Spinal cord (tissue), 9 donors: ENCODE measurements at regions not wholly inside any gene's neighbourhood (a gene's known extent, or its start where the extent isn't known, plus 50 kb on each side); places are given as distances from the start of the nearest gene placed in this dataset.
"Not testable (repeated sequence)": the region's sequence is repeated elsewhere in the genome, so short reads cannot be mapped to it uniquely, and the experiment has no call there.

ENCODE experiments used
- DNase-seq, 6 donors: peaks; one replicate each; pipeline versions ENCODE4 v3.0.0 to v3.0.0-alpha.2; 2013 to 2015; ENCODE audit warnings: low spot score in 6 of 6, low read depth in 4 of 6
- H3K27ac ChIP-seq: one replicate; pipeline ENCODE4 v1.5.1; 2013; ENCODE audit warnings: low read depth, low read length, control low read depth
- H3K27me3 ChIP-seq: one replicate; pipeline ENCODE4 v1.6.1; 2013; ENCODE audit warnings: low read length; ENCODE audit not compliant: control insufficient read depth, insufficient read depth
- H3K36me3 ChIP-seq: one replicate; pipeline ENCODE4 v1.6.1; 2013; ENCODE audit warnings: low read length; ENCODE audit not compliant: control insufficient read depth, insufficient read depth
- H3K4me1 ChIP-seq: one replicate; pipeline ENCODE4 v1.6.1; 2013; ENCODE audit warnings: low read length; ENCODE audit not compliant: control insufficient read depth, insufficient read depth
- H3K4me3 ChIP-seq: one replicate; pipeline ENCODE4 v1.5.1; 2013; ENCODE audit warnings: low read depth, low read length, control low read depth
- H3K9me3 ChIP-seq: one replicate; pipeline ENCODE4 v1.6.1; 2013; ENCODE audit warnings: low read length; ENCODE audit not compliant: control insufficient read depth, insufficient read depth
- WGBS: methylation state at CpG from one replicate; pipeline ENCODE4 v1.1.5; 2013; ENCODE audit warnings: missing lambda C conversion rate; ENCODE audit not compliant: insufficient coverage; 5-methylcytosine and 5-hydroxymethylcytosine counted together
- donor health status: healthy.

- 94% methylated on average over 2 of the region's 4 CpGs for WGBS
- no peak overlapping the region for H3K27ac ChIP-seq
- no peaks in the 10 kb centered on the region for H3K36me3 ChIP-seq
- H3K9me3 ChIP-seq = no peaks in the 10 kb centered on the region
- no peak for DNase-seq
- no peaks in the 10 kb centered on the region for H3K27me3 ChIP-seq
- H3K4me1 ChIP-seq = peaks cover 5% of the 10 kb centered on the region
- no peak overlapping the region for H3K4me3 ChIP-seq
These were observed 341.6 kb downstream of the QKI start for GRCh38 chr6:163756079-163756478.

GRCh38 chr6:163754866-163755265 lies 340.3 kb downstream of the QKI start:
- 84% methylated on average over 5 of the region's 5 CpGs for WGBS
- Histone ChIP-seq H3K4me3 (no peak overlapping the region), H3K9me3 (no peaks in the 10 kb centered on the region), H3K27ac (no peak overlapping the region), H3K36me3 (no peaks in the 10 kb centered on the region), H3K4me1 (peaks cover 16% of the 10 kb centered on the region), H3K27me3 (no peaks in the 10 kb centered on the region)
- no peak for DNase-seq

- H3K9me3 ChIP-seq = no peaks in the 10 kb centered on the region
- no peak overlapping the region for H3K4me3 ChIP-seq
- DNase-seq = no peak
- no peak overlapping the region for H3K27ac ChIP-seq
- 73% methylated on average over 2 of the region's 2 CpGs for WGBS
- H3K36me3 ChIP-seq = no peaks in the 10 kb centered on the region
- H3K4me1 ChIP-seq = peaks cover 23% of the 10 kb centered on the region
- no peaks in the 10 kb centered on the region for H3K27me3 ChIP-seq
These were observed 338.9 kb downstream of the QKI start for GRCh38 chr6:163753430-163753829.

GRCh38 chr6:163752446-163752845 lies 337.9 kb downstream of the QKI start:
- no peak for DNase-seq
- no peaks in the 10 kb centered on the region for H3K36me3 ChIP-seq
- no peak overlapping the region for H3K4me3 ChIP-seq
- no peaks in the 10 kb centered on the region for H3K9me3 ChIP-seq
- no peaks in the 10 kb centered on the region for H3K27me3 ChIP-seq
- no peak overlapping the region for H3K27ac ChIP-seq
- 94% methylated on average over 12 of the region's 13 CpGs for WGBS
- H3K4me1 ChIP-seq = peaks cover 23% of the 10 kb centered on the region

GRCh38 chr6:163751032-163751525 lies 336.6 kb downstream of the QKI start:
- H3K27me3 ChIP-seq = no peaks in the 10 kb centered on the region

GRCh38 chr6:163750431-163751031 lies 336.0 kb downstream of the QKI start:
- Histone ChIP-seq H3K4me3 (no peak overlapping the region), H3K27me3 (no peaks in the 10 kb centered on the region), H3K9me3 (no peaks in the 10 kb centered on the region), H3K27ac (no peak overlapping the region), H3K36me3 (no peaks in the 10 kb centered on the region), H3K4me1 (peaks cover 30% of the 10 kb centered on the region)
- 60% methylated on average over 16 of the region's 22 CpGs for WGBS
- DNase-seq = peak in 1 of 6 donors; percentile 85

More at GRCh38 chr6:163751032-163751525, 336.6 kb downstream of the QKI start:
- Histone ChIP-seq H3K36me3 (no peaks in the 10 kb centered on the region), H3K4me3 (no peak overlapping the region), H3K9me3 (no peaks in the 10 kb centered on the region), H3K4me1 (peaks cover 25% of the 10 kb centered on the region), H3K27ac (no peak overlapping the region)
- WGBS = 52% methylated on average over 12 of the region's 18 CpGs
- DNase-seq = peak in 1 of 6 donors; percentile 22

- Histone ChIP-seq H3K27me3 (no peaks in the 10 kb centered on the region), H3K9me3 (no peaks in the 10 kb centered on the region), H3K36me3 (no peaks in the 10 kb centered on the region), H3K4me1 (peaks cover 39% of the 10 kb centered on the region), H3K27ac (no peak overlapping the region), H3K4me3 (no peak overlapping the region)
- 83% methylated on average over 14 of the region's 15 CpGs for WGBS
- DNase-seq = no peak
These were observed 334.4 kb downstream of the QKI start for GRCh38 chr6:163748886-163749285.

GRCh38 chr6:163748036-163748435 lies 333.5 kb downstream of the QKI start:
- Histone ChIP-seq H3K4me3 (no peak overlapping the region), H3K9me3 (no peaks in the 10 kb centered on the region), H3K27me3 (no peaks in the 10 kb centered on the region), H3K4me1 (peaks cover 39% of the 10 kb centered on the region), H3K27ac (no peak overlapping the region), H3K36me3 (no peaks in the 10 kb centered on the region)
- DNase-seq = no peak
- WGBS = 93% methylated on average over 9 of the region's 9 CpGs

GRCh38 chr6:163747058-163747457 lies 332.5 kb downstream of the QKI start:
- not testable (repeated sequence) for H3K36me3 ChIP-seq, H3K4me3 ChIP-seq, DNase-seq, H3K27me3 ChIP-seq, H3K9me3 ChIP-seq, H3K27ac ChIP-seq
- 100% methylated on average over 1 of the region's 5 CpGs for WGBS
- H3K4me1 ChIP-seq = peaks cover 44% of the 10 kb centered on the region
